SK-N-MC (cell line): ENCODE measurements at regions not wholly inside any gene's neighbourhood (a gene's known extent, or its start where the extent isn't known, plus 50 kb on each side); places are given as distances from the start of the nearest gene placed in this dataset.
A peak's percentile ranks its signal among the peaks of the same experiment; 100 is the strongest.

Source experiments
- DNase-seq: peaks from one replicate; pipeline ENCODE4 v3.0.0-alpha.2; 2011; ENCODE audit warnings: low read depth, low spot score
- H3K27ac ChIP-seq: fragments of 200-600 bp; sonication (generic); 2 replicates; pipeline ENCODE4 v1.5.1; 2016; ENCODE audit warnings: mixed run types
- H3K36me3 ChIP-seq: fragments of 200-600 bp; sonication (generic); 2 replicates; pipeline ENCODE4 v1.6.1; 2017; ENCODE audit warnings: antibody characterized with exemption, low read length, mixed read lengths; ENCODE audit not compliant: insufficient read depth
- H3K4me3 ChIP-seq: fragments of 200-600 bp; sonication (generic); 2 replicates; pipeline ENCODE4 v1.5.1; 2016
- H3K9ac ChIP-seq: fragments of 200-600 bp; sonication (generic); 2 replicates; pipeline ENCODE4 v1.8.0; 2017; ENCODE audit warnings: mixed run types, mixed read lengths; ENCODE audit not compliant: insufficient read length
- H3K9me3 ChIP-seq: fragments of 200-600 bp; sonication (generic); 2 replicates; pipeline ENCODE4 v1.6.1; 2017; ENCODE audit warnings: low read depth, mild to moderate bottlenecking, antibody characterized with exemption, low read length, moderate library complexity, mixed read lengths
- EZH2 ChIP-seq: fragments of 200-600 bp; sonication (generic); IDR thresholded peaks from one replicate; pipeline ENCODE4 v1.6.1; 2017; ENCODE audit warnings: antibody characterized with exemption
- FOXP2 ChIP-seq: optimal IDR thresholded peaks from 2 replicates; pipeline ENCODE3; 2011; ENCODE audit warnings: mild to moderate bottlenecking, moderate library complexity; ENCODE audit not compliant: insufficient read depth; ENCODE audit errors: extremely low read length, control extremely low read depth
- POLR2AphosphoS5 ChIP-seq: IDR thresholded peaks from 2 replicates; pipeline ENCODE4 v1.6.1; 2012; ENCODE audit warnings: mild to moderate bottlenecking, low read depth, low read length, borderline replicate concordance

DNA sequence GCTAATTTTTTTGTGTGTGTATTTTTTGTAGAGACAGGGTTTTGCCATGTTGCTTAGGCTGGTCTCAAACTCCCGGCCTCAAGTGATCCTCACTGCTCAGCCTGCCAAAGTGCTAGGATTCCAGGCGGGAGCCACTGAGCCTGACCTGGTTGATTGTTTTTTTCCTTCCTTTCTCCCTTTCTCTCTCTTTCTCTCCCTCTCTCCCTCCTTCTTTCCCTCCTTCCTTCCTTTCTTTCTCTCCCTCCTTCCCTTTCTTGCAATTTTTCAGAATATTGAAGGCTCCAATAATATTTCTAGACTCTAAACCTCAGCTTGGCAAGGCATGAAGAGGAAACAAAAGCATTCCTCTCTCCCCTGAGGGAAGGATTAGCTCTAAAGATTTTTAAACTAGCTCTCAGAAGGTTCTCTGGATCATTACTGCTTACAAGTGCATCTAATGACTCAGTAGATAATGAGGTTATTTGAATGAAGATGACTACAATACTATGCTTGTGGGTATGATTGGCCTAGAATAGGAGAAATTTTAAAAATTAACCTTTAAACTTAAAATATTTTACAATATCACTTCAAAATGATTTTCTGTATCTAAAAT, 68.5 kb upstream of the GADD45A start:
- H3K9ac ChIP-seq = no peak overlapping the region
- TF ChIP-seq FOXP2 = no peak
- no peak for TF ChIP-seq EZH2
- no peak for TF ChIP-seq POLR2AphosphoS5
- H3K27ac ChIP-seq = peak overlapping the region; percentile 71; the same call in 1 of the 2 replicates
- no peak overlapping the region for H3K4me3 ChIP-seq
- H3K9me3 ChIP-seq = no peaks in the 10 kb centered on the region
- H3K36me3 ChIP-seq = no peaks in the 10 kb centered on the region
- no peak for DNase-seq

GRCh38 chr1:67618285-67619018, 66.5 kb upstream of the GADD45A start:
- no peak overlapping the region for H3K9ac ChIP-seq
- H3K4me3 ChIP-seq = no peak overlapping the region
- no peaks in the 10 kb centered on the region for H3K9me3 ChIP-seq
- DNase-seq = no peak
- H3K36me3 ChIP-seq = no peaks in the 10 kb centered on the region
- no peak overlapping the region for H3K27ac ChIP-seq
- TF ChIP-seq POLR2AphosphoS5 = no peak
- TF ChIP-seq EZH2 = no peak
- no peak for TF ChIP-seq FOXP2

GRCh38 chr1:67619080-67619479, 65.9 kb upstream of the GADD45A start:
- Histone ChIP-seq H3K36me3 (no peaks in the 10 kb centered on the region), H3K9me3 (no peaks in the 10 kb centered on the region), H3K27ac (no peak overlapping the region), H3K9ac (no peak overlapping the region), H3K4me3 (no peak overlapping the region)
- TF ChIP-seq FOXP2 (no peak), EZH2 (no peak), POLR2AphosphoS5 (no peak)
- DNase-seq = no peak

DNA sequence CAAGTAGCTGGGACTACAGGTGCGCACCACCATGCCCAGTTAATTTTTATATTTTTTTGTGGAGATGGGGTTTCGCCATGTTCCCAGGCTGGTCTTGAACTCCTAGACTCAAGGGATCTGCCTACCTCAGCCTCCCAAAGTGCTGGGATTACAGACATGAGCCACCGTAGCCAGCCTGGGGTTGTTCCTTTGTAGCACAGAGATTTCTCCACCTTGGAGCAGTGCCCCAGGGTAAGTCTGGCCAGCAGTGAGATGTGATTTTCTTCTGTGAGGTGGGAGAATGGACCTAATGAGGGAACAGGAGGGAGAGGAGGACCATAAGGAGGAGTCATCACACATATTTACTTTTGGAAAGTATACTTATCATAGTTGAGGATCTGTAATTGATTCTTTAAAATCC, 61.1 kb upstream of the GADD45A start:
- H3K4me3 ChIP-seq = no peak overlapping the region
- no peak for TF ChIP-seq POLR2AphosphoS5
- no peak for TF ChIP-seq EZH2
- no peak for TF ChIP-seq FOXP2
- H3K27ac ChIP-seq = no peak overlapping the region
- no peak for DNase-seq
- no peaks in the 10 kb centered on the region for H3K36me3 ChIP-seq
- H3K9me3 ChIP-seq = no peaks in the 10 kb centered on the region
- no peak overlapping the region for H3K9ac ChIP-seq

- Histone ChIP-seq H3K9me3 (no peaks in the 10 kb centered on the region), H3K36me3 (no peaks in the 10 kb centered on the region), H3K4me3 (no peak overlapping the region), H3K9ac (no peak overlapping the region), H3K27ac (no peak overlapping the region)
- TF ChIP-seq EZH2 (no peak), FOXP2 (no peak), POLR2AphosphoS5 (no peak)
- DNase-seq = no peak
These were observed 60.3 kb upstream of the GADD45A start for GRCh38 chr1:67624680-67625079.

- H3K4me3 ChIP-seq = no peak overlapping the region
- DNase-seq = no peak
- no peaks in the 10 kb centered on the region for H3K36me3 ChIP-seq
- H3K9ac ChIP-seq = no peak overlapping the region
- no peak overlapping the region for H3K27ac ChIP-seq
- no peak for TF ChIP-seq EZH2
- TF ChIP-seq POLR2AphosphoS5 = no peak
- H3K9me3 ChIP-seq = no peaks in the 10 kb centered on the region
These were observed 58.7 kb upstream of the GADD45A start for GRCh38 chr1:67626090-67626860.

GRCh38 chr1:67626861-67627235, 58.2 kb upstream of the GADD45A start:
- no peak overlapping the region for H3K27ac ChIP-seq

GRCh38 chr1:67627336-67627735, 57.7 kb upstream of the GADD45A start:
- TF ChIP-seq POLR2AphosphoS5 (no peak), EZH2 (no peak)
- H3K36me3 ChIP-seq = no peaks in the 10 kb centered on the region
- H3K4me3 ChIP-seq = no peak overlapping the region
- H3K9ac ChIP-seq = no peak overlapping the region
- DNase-seq = no peak
- H3K27ac ChIP-seq = no peak overlapping the region
- no peaks in the 10 kb centered on the region for H3K9me3 ChIP-seq

More at GRCh38 chr1:67626861-67627235, 58.2 kb upstream of the GADD45A start:
- H3K9me3 ChIP-seq = no peaks in the 10 kb centered on the region
- no peak for DNase-seq
- TF ChIP-seq FOXP2 = no peak
- TF ChIP-seq EZH2 = no peak
- no peak for TF ChIP-seq POLR2AphosphoS5
- H3K36me3 ChIP-seq = no peaks in the 10 kb centered on the region
- no peak overlapping the region for H3K4me3 ChIP-seq
- H3K9ac ChIP-seq = no peak overlapping the region
